ENCODE measurements at regions not wholly inside any gene's neighbourhood (a gene's known extent, or its start where the extent isn't known, plus 50 kb on each side); places are given as distances from the start of the nearest gene placed in this dataset.

- TF ChIP-seq CTCF (IDR thresholded peaks at IDR 0.05; ENCODE audit: insufficient read depth, low read length, poor library complexity, severe bottlenecking): no peak
- no peak for TF ChIP-seq EZH2phosphoT487 (conservative IDR thresholded peaks at IDR 0.05; ENCODE audit: low read length)
These were observed 64.2 kb upstream of the FOXN3 start for GRCh38 chr14:89481196-89481595.

Measured in SU-DHL-6 (cell line).